ENCODE measurements at regions not wholly inside any gene's neighbourhood (a gene's known extent, or its start where the extent isn't known, plus 50 kb on each side); places are given as distances from the start of the nearest gene placed in this dataset.

DNA sequence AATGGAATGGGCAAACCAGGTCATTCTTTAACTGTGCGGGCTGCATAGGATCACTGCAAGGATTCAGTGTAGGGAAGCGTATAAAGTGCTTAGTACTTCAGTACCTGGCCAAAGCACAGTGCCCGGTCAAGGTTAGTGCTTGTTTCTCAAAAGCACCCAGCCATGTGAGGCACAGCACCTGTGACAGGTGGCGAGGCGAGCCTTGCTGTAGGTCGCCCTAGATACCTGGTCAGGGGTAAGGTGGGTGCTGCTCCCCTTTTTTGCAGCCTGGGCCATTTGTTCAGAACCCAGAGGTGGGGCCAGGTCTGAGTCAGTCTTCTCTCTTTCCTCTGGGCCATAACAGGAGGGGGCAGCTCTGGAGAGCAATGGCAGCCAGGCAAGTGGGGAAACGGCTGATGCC, 172.0 kb downstream of the IRF8 start:
- H3F3A ChIP-seq (ENCODE audit: low read length, unreplicated experiment) = no peaks in the 10 kb centered on the region
- POLR2A ChIA-PET (ENCODE audit: unreplicated experiment) = no interaction called here
- H2AFZ ChIP-seq (ENCODE audit: low read length) = no peak overlapping the region
- TF ChIP-seq EZH2phosphoT487 (IDR thresholded peaks at IDR 0.05; ENCODE audit: borderline replicate concordance, low read length) (no peak), EZH2 (IDR thresholded peaks at IDR 0.05; ENCODE audit: low read length, unreplicated experiment) (no peak)
- TF ChIP-seq, protein P1, sequence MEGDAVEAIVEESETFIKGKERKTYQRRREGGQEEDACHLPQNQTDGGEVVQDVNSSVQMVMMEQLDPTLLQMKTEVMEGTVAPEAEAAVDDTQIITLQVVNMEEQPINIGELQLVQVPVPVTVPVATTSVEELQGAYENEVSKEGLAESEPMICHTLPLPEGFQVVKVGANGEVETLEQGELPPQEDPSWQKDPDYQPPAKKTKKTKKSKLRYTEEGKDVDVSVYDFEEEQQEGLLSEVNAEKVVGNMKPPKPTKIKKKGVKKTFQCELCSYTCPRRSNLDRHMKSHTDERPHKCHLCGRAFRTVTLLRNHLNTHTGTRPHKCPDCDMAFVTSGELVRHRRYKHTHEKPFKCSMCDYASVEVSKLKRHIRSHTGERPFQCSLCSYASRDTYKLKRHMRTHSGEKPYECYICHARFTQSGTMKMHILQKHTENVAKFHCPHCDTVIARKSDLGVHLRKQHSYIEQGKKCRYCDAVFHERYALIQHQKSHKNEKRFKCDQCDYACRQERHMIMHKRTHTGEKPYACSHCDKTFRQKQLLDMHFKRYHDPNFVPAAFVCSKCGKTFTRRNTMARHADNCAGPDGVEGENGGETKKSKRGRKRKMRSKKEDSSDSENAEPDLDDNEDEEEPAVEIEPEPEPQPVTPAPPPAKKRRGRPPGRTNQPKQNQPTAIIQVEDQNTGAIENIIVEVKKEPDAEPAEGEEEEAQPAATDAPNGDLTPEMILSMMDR (conservative IDR thresholded peaks at IDR 0.05; ENCODE audit: low read depth, low read length) = no peak
- no peaks in the 10 kb centered on the region for H3K4me1 ChIP-seq (ENCODE audit: insufficient read depth, low read length)
- no peaks in the 10 kb centered on the region for H4K20me1 ChIP-seq (ENCODE audit: low read length)
- DNase-seq (no peak), ATAC-seq (no peak)
- no peak overlapping the region for H3K4me2 ChIP-seq (ENCODE audit: low read length)
- H3K79me2 ChIP-seq (ENCODE audit: low read length) = no peaks in the 10 kb centered on the region
- H3K36me3 ChIP-seq (ENCODE audit: low read depth, low read length) = no peaks in the 10 kb centered on the region
- H3K9me3 ChIP-seq (ENCODE audit: low read length) = no peaks in the 10 kb centered on the region
- no peak overlapping the region for H3K27ac ChIP-seq (ENCODE audit: low read length)
- H3K9ac ChIP-seq (ENCODE audit: low read length) = no peak overlapping the region
- BruUV-seq (replicated peaks) = no TSS peak
- peaks cover 14% of the 10 kb centered on the region for H3K27me3 ChIP-seq (ENCODE audit: low read length)
- intact Hi-C loops (cut with micrococcal nuclease) = no loop called here
- CTCF ChIA-PET = no interaction called here
- H3K9me2 ChIP-seq (replicated peaks; ENCODE audit: low read length) = no peaks in the 10 kb centered on the region
- no peak overlapping the region for H3K4me3 ChIP-seq (ENCODE audit: low read length)

DNA sequence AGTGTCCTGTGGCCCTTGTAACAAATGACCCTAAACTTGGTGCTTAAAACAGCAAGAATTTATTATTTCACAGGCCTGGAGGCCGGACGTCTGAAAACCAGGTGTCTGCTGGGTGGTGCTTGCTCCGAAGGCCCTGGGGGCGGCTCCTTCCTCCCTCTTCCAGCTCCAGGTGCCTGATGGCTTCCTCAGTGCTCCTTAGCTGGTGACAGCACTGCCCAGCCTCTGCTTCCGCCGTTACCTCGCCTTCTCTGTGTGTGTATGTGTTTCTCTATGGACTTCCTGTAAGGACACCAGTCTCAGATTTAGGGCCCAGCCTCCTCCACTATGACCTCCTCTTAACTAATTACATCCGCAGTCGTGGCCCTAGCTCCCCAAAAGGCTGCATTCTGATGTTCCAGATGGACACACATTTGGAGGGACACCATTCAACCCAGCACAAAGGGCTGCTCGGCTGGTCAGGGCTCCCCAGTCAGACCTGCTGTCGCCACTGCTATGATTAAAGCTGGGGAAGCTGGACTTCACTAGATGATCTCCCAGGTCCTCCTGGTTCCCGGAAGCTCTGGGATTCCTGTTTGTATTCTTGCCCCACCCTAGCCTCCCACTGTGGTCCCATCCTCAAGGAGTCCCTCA, 172.8 kb downstream of the IRF8 start:
- no peak overlapping the region for H3K27ac ChIP-seq (ENCODE audit: low read length)
- no peak overlapping the region for H3K4me3 ChIP-seq (ENCODE audit: low read length)
- H3F3A ChIP-seq (ENCODE audit: low read length, unreplicated experiment) = no peaks in the 10 kb centered on the region
- TF ChIP-seq EZH2 (IDR thresholded peaks at IDR 0.05; ENCODE audit: low read length, unreplicated experiment) (no peak), EZH2phosphoT487 (IDR thresholded peaks at IDR 0.05; ENCODE audit: borderline replicate concordance, low read length) (no peak)
- TF ChIP-seq, protein P1 (conservative IDR thresholded peaks at IDR 0.05; ENCODE audit: low read depth, low read length) = no peak
- no peaks in the 10 kb centered on the region for H4K20me1 ChIP-seq (ENCODE audit: low read length)
- H2AFZ ChIP-seq (ENCODE audit: low read length) = no peak overlapping the region
- no TSS peak for BruUV-seq (replicated peaks)
- no peak overlapping the region for H3K4me2 ChIP-seq (ENCODE audit: low read length)
- no peaks in the 10 kb centered on the region for H3K9me2 ChIP-seq (replicated peaks; ENCODE audit: low read length)
- intact Hi-C loops (cut with micrococcal nuclease) = loop anchor here (1.0 kb wide), 1 partner anchor 449 kb away; no protein-coding TSS in a partner anchor
- no peaks in the 10 kb centered on the region for H3K4me1 ChIP-seq (ENCODE audit: insufficient read depth, low read length)
- ChIA-PET CTCF (no interaction called here), POLR2A (ENCODE audit: unreplicated experiment) (no interaction called here)
- no peak overlapping the region for H3K9ac ChIP-seq (ENCODE audit: low read length)
- H3K9me3 ChIP-seq (ENCODE audit: low read length) = no peaks in the 10 kb centered on the region
- no peaks in the 10 kb centered on the region for H3K36me3 ChIP-seq (ENCODE audit: low read depth, low read length)
- peaks cover 14% of the 10 kb centered on the region for H3K27me3 ChIP-seq (ENCODE audit: low read length)
- H3K79me2 ChIP-seq (ENCODE audit: low read length) = no peaks in the 10 kb centered on the region
- DNase-seq (no peak), ATAC-seq (no peak)

DNA sequence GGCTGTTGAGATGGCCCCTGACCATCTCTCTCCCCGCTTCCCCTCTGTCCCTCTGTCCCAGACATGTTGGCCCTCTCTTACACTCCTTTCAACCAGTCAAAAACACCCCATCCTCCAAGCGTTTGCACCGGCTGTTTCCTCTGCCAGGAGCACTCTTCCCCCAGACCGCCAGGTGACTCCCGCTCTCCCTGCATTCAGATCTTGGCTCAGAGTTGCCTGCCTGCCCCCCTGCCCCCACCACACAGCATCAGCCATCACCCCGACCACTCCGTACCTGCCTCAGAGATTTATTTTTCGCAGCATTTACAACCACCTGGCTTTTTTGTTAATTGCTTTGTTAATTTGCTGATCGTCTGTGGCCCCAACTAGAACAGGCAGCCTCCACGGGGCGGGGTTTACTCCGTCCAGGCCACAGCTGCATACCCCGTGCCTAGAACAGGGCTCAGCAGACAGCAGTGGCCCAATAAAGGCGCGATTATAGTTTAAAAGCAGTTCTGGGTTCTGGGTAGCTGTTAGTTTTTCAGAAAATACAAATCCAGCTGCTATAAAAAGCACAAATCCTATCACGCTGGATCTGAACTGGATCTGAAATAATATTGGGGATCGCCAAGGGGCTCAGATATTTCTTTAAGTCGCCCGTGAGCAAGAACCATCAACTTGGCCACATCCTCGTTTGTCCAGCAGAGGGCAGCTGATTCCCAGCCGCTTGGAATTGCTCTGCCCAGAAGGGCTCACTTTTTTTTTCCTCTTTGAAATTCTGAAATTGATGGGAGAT, 173.6 kb downstream of the IRF8 start:
- Histone ChIP-seq H3K9me2 (replicated peaks; ENCODE audit: low read length) (no peaks in the 10 kb centered on the region), H3K4me1 (ENCODE audit: insufficient read depth, low read length) (no peaks in the 10 kb centered on the region), H3K27me3 (ENCODE audit: low read length) (peaks cover 14% of the 10 kb centered on the region), H3K79me2 (ENCODE audit: low read length) (no peaks in the 10 kb centered on the region), H4K20me1 (ENCODE audit: low read length) (no peaks in the 10 kb centered on the region), H3K9ac (ENCODE audit: low read length) (no peak overlapping the region), H3F3A (ENCODE audit: low read length, unreplicated experiment) (no peaks in the 10 kb centered on the region), H3K36me3 (ENCODE audit: low read depth, low read length) (no peaks in the 10 kb centered on the region), H3K27ac (ENCODE audit: low read length) (no peak overlapping the region), H3K4me2 (ENCODE audit: low read length) (no peak overlapping the region), H3K4me3 (ENCODE audit: low read length) (no peak overlapping the region), H3K9me3 (ENCODE audit: low read length) (no peaks in the 10 kb centered on the region), H2AFZ (ENCODE audit: low read length) (no peak overlapping the region)
- TF ChIP-seq EZH2 (IDR thresholded peaks at IDR 0.05; ENCODE audit: low read length, unreplicated experiment) = no peak
- TF ChIP-seq, protein P1 (conservative IDR thresholded peaks at IDR 0.05; ENCODE audit: low read depth, low read length) = peak; percentile 74
- CTCF ChIA-PET = interaction anchor here (0.7 kb wide), 1 partner anchor 446 kb away, joined by 11 read pairs; no protein-coding TSS in a partner anchor
- no TSS peak for BruUV-seq (replicated peaks)
- 0 out of 2 replicates have a peak, but pooled peaks have one; percentile 42 for ATAC-seq
- DNase-seq = peak; percentile 59
- POLR2A ChIA-PET (ENCODE audit: unreplicated experiment) = no interaction called here
- intact Hi-C loops (cut with micrococcal nuclease) = loop anchor here (1.0 kb wide), 1 partner anchor 448 kb away; no protein-coding TSS in a partner anchor

All from PC-3 (cell line).